GM10266 (cell line): ENCODE measurements at regions not wholly inside any gene's neighbourhood (a gene's known extent, or its start where the extent isn't known, plus 50 kb on each side); places are given as distances from the start of the nearest gene placed in this dataset.

Experiments
- DNase-seq: peaks from one replicate; pipeline ENCODE4 v3.0.0; 2012; ENCODE audit errors: extremely low spot score
- TF ChIP-seq, protein P1 (sequence below): IDR thresholded peaks from 2 replicates; pipeline ENCODE4 v1.5.1; 2012; ENCODE audit warnings: mild to moderate bottlenecking, low read depth; ENCODE audit not compliant: control insufficient read depth, insufficient read depth; ENCODE audit errors: missing control alignments

DNA sequence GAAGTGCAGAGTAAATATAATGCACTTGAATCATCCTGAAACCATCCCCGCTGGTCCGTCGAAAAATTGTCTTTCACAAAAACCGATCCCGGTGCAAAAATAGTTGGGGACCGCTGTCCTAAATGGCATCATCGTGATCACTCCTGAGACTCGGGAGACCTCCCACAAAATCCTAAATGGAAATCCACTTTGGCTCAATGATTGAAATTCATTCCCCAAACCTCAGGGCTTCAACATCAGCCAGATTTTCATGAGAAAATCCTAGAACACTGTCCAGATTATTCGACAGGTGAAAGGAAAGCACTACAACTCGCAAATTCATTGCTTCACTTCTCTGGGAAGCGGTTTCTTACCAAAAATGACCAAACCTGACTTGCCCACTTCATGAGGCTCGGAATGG lies 335.3 kb upstream of the ZNF507 start:
- TF ChIP-seq, protein P1, sequence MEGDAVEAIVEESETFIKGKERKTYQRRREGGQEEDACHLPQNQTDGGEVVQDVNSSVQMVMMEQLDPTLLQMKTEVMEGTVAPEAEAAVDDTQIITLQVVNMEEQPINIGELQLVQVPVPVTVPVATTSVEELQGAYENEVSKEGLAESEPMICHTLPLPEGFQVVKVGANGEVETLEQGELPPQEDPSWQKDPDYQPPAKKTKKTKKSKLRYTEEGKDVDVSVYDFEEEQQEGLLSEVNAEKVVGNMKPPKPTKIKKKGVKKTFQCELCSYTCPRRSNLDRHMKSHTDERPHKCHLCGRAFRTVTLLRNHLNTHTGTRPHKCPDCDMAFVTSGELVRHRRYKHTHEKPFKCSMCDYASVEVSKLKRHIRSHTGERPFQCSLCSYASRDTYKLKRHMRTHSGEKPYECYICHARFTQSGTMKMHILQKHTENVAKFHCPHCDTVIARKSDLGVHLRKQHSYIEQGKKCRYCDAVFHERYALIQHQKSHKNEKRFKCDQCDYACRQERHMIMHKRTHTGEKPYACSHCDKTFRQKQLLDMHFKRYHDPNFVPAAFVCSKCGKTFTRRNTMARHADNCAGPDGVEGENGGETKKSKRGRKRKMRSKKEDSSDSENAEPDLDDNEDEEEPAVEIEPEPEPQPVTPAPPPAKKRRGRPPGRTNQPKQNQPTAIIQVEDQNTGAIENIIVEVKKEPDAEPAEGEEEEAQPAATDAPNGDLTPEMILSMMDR, result no peak
- no peak for DNase-seq

GRCh38 chr19:32012206-32012605 lies 333.2 kb upstream of the ZNF507 start:
- DNase-seq, result no peak
- TF ChIP-seq, protein P1, result no peak

GRCh38 chr19:32012886-32013631 lies 332.4 kb upstream of the ZNF507 start:
- TF ChIP-seq, protein P1, result no peak
- no peak for DNase-seq

DNA sequence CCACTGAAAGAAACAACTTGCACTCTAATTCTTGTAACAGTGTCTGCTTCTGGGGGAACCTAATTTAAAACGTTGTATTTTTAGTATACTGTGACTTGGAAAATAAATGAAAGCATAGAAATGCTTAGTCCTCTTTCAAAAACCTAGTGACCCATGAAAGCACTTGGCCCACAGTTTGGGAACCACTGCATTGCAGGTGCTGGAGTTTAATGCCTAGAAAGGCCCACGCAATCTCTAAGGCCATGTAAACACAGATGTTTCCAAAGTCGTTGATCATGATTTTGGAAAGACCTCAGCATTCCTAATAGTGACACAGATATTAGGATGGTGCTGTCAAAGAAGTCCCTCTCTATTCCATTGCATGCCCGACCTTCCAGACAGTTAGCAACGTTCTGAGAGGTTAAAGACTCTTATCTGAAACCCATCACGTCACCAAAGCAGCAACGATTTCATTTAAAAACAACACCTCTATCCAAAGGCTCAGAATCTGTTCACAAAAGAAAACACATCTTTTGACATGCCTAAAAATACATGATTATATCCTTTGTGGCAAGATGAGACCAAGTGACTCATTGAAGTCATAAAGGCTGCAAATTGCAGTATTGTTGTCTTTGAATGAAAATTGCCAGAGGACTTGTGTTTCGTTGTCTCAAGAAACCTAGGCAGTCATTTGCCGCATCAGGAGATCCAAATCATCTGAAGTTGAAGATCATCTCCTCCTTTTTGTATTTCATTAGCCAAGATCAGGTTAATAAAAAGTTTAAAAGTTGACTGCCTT lies 328.0 kb upstream of the ZNF507 start:
- TF ChIP-seq, protein P1, result no peak
- DNase-seq, result no peak

DNA sequence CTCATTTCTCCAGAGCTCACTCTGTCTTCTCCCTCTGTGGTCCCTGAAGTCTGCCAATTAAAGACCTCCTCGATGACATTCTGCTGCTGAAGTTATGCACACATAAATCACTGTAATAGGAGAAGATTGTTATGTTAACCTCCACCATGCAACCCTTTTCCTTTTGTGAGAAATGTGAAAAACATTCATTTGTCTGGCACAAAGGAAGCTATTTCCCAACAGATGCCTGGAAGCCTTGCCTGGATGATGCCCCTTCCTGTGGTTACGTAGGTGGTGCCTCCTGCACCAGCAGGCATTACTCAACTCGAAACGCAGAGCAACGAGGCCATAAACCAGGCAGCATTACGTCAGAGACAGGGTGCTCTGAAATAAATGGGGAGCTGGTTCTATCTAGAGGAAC lies 327.4 kb upstream of the ZNF507 start:
- DNase-seq, result no peak
- TF ChIP-seq, protein P1, result no peak

GRCh38 chr19:32020538-32020937 lies 324.9 kb upstream of the ZNF507 start:
- TF ChIP-seq, protein P1, result no peak
- no peak for DNase-seq
